Mesendoderm (in vitro differentiated cells): ENCODE measurements at regions not wholly inside any gene's neighbourhood (a gene's known extent, or its start where the extent isn't known, plus 50 kb on each side); places are given as distances from the start of the nearest gene placed in this dataset.

Experiments
- DNase-seq: peaks from one replicate; pipeline ENCODE4 v3.0.0; 2013
- H2AK5ac ChIP-seq: 2 replicates; pipeline ENCODE4 v1.6.1; 2013; ENCODE audit warnings: low read length, inconsistent platforms
- H2BK120ac ChIP-seq: 2 replicates; pipeline ENCODE4 v1.6.1; 2013; ENCODE audit warnings: low read depth, mild to moderate bottlenecking, low read length, moderate library complexity, mixed read lengths
- H2BK15ac ChIP-seq: replicated peaks from 2 replicates; pipeline ENCODE4 v1.6.1; 2013; ENCODE audit warnings: low read depth, mild to moderate bottlenecking, moderate library complexity
- H2BK5ac ChIP-seq: 2 replicates; pipeline ENCODE4 v1.6.1; 2013; ENCODE audit warnings: low read length, inconsistent platforms
- H3K18ac ChIP-seq: 2 replicates; pipeline ENCODE4 v1.6.1; 2013; ENCODE audit warnings: mild to moderate bottlenecking, low read length, mixed read lengths
- H3K23ac ChIP-seq: one replicate; pipeline ENCODE4 v1.6.1; 2013; ENCODE audit warnings: low read length
- H3K27ac ChIP-seq: 2 replicates; pipeline ENCODE4 v1.5.1; 2013; ENCODE audit warnings: low read depth, mild to moderate bottlenecking, inconsistent platforms, low read length, moderate library complexity
- H3K27me3 ChIP-seq: 2 replicates; pipeline ENCODE4 v1.6.1; 2013; ENCODE audit warnings: low read length, control low read depth, mild to moderate bottlenecking, inconsistent platforms; ENCODE audit not compliant: insufficient read depth, poor library complexity
- H3K36me3 ChIP-seq: 2 replicates; pipeline ENCODE4 v1.6.1; 2013; ENCODE audit warnings: low read length, inconsistent platforms; ENCODE audit not compliant: control insufficient read depth, insufficient read depth
- H3K4ac ChIP-seq: one replicate; pipeline ENCODE4 v1.6.1; 2013; ENCODE audit warnings: low read depth, mild to moderate bottlenecking, low read length, moderate library complexity
- H3K4me1 ChIP-seq: 2 replicates; pipeline ENCODE4 v1.6.1; 2013; ENCODE audit warnings: low read depth, low read length, inconsistent platforms; ENCODE audit not compliant: control insufficient read depth
- H3K4me2 ChIP-seq: 2 replicates; pipeline ENCODE4 v1.6.1; 2013; ENCODE audit warnings: low read length
- H3K4me3 ChIP-seq: 2 replicates; pipeline ENCODE4 v1.5.1; 2013; ENCODE audit warnings: mild to moderate bottlenecking, low read length
- H3K56ac ChIP-seq: one replicate; pipeline ENCODE4 v1.6.1; 2013; ENCODE audit warnings: low read length
- H3K79me1 ChIP-seq: 2 replicates; pipeline ENCODE4 v1.6.1; 2013; ENCODE audit warnings: low read length, inconsistent platforms
- H3K79me2 ChIP-seq: 2 replicates; pipeline ENCODE4 v1.6.1; 2013; ENCODE audit warnings: mild to moderate bottlenecking, low read length; ENCODE audit not compliant: control insufficient read depth, insufficient read depth
- H3K9ac ChIP-seq: 2 replicates; pipeline ENCODE4 v1.6.1; 2013; ENCODE audit warnings: low read length, inconsistent platforms
- H4K5ac ChIP-seq: one replicate; pipeline ENCODE4 v1.6.1; 2013; ENCODE audit warnings: low read length
- H4K8ac ChIP-seq: one replicate; pipeline ENCODE4 v1.6.1; 2013; ENCODE audit warnings: low read depth, mild to moderate bottlenecking, control low read depth, low read length, moderate library complexity
- WGBS: extraction: QIAGEN DNeasy Blood & Tissue Kit; methylation state at CpG from one replicate; pipeline ENCODE4 v1.1.7; 2013; ENCODE audit warnings: low lambda C conversion rate, missing lambda C conversion rate; ENCODE audit not compliant: insufficient coverage; ENCODE audit errors: extremely low coverage; 5-methylcytosine and 5-hydroxymethylcytosine counted together

- Histone ChIP-seq H2AK5ac (no peak overlapping the region), H3K79me1 (no peaks in the 10 kb centered on the region), H4K8ac (no peak overlapping the region), H2BK15ac (no peak overlapping the region), H3K18ac (no peak overlapping the region), H3K4me3 (no peak overlapping the region), H3K9ac (no peak overlapping the region), H3K79me2 (no peaks in the 10 kb centered on the region), H3K4me2 (no peak overlapping the region), H2BK120ac (no peak overlapping the region), H3K56ac (no peak overlapping the region), H3K27ac (no peak overlapping the region), H2BK5ac (no peak overlapping the region), H3K4ac (no peak overlapping the region), H3K36me3 (no peaks in the 10 kb centered on the region), H3K23ac (no peak overlapping the region), H4K5ac (no peak overlapping the region), H3K27me3 (no peaks in the 10 kb centered on the region), H3K4me1 (no peaks in the 10 kb centered on the region)
- DNase-seq, result no peak
- no CpG with 5 or more reads among the region's 2 CpGs for WGBS
Measured at GRCh38 chr16:65195998-65196397, 74.1 kb upstream of the CDH11 start.

- Histone ChIP-seq H3K18ac (no peak overlapping the region), H3K27me3 (no peaks in the 10 kb centered on the region), H2BK5ac (no peak overlapping the region), H3K27ac (no peak overlapping the region), H3K9ac (no peak overlapping the region), H4K5ac (no peak overlapping the region), H3K36me3 (no peaks in the 10 kb centered on the region), H3K23ac (no peak overlapping the region), H3K4me1 (no peaks in the 10 kb centered on the region), H2BK120ac (no peak overlapping the region), H3K79me2 (no peaks in the 10 kb centered on the region), H4K8ac (no peak overlapping the region), H2AK5ac (no peak overlapping the region), H3K56ac (no peak overlapping the region), H3K4me2 (no peak overlapping the region), H3K4me3 (no peak overlapping the region), H3K79me1 (no peaks in the 10 kb centered on the region), H2BK15ac (no peak overlapping the region), H3K4ac (no peak overlapping the region)
- DNase-seq, result no peak
- WGBS, result no CpG with 5 or more reads among the region's 3 CpGs
Measured at GRCh38 chr16:65185241-65185778, 63.4 kb upstream of the CDH11 start.

- Histone ChIP-seq H3K4ac (no peak overlapping the region), H3K4me1 (no peaks in the 10 kb centered on the region), H4K5ac (no peak overlapping the region), H3K23ac (no peak overlapping the region), H2BK15ac (no peak overlapping the region), H2BK5ac (no peak overlapping the region), H3K56ac (no peak overlapping the region), H3K27ac (no peak overlapping the region), H3K9ac (no peak overlapping the region), H3K4me3 (no peak overlapping the region), H3K18ac (no peak overlapping the region), H2AK5ac (no peak overlapping the region), H3K4me2 (no peak overlapping the region), H2BK120ac (no peak overlapping the region), H3K79me2 (no peaks in the 10 kb centered on the region), H3K79me1 (no peaks in the 10 kb centered on the region), H4K8ac (no peak overlapping the region), H3K36me3 (no peaks in the 10 kb centered on the region), H3K27me3 (no peaks in the 10 kb centered on the region)
- no peak for DNase-seq
- WGBS, result no CpG with 5 or more reads among the region's 4 CpGs
Measured at GRCh38 chr16:65181071-65181561, 59.3 kb upstream of the CDH11 start.

GRCh38 chr16:65178151-65178550 lies 56.3 kb upstream of the CDH11 start:
- no peaks in the 10 kb centered on the region for H3K27me3 ChIP-seq
- no peak overlapping the region for H2BK15ac ChIP-seq
- H3K79me1 ChIP-seq, result no peaks in the 10 kb centered on the region
- H3K23ac ChIP-seq, result no peak overlapping the region
- H3K18ac ChIP-seq, result no peak overlapping the region
- H4K8ac ChIP-seq, result no peak overlapping the region
- H2BK5ac ChIP-seq, result no peak overlapping the region
- no peak for DNase-seq
- no peak overlapping the region for H2BK120ac ChIP-seq
- no peak overlapping the region for H3K4me3 ChIP-seq
- H3K4ac ChIP-seq, result no peak overlapping the region
- no peak overlapping the region for H3K9ac ChIP-seq
- no CpG with 5 or more reads among the region's 4 CpGs for WGBS
- H4K5ac ChIP-seq, result no peak overlapping the region
- H3K4me2 ChIP-seq, result no peak overlapping the region
- no peaks in the 10 kb centered on the region for H3K4me1 ChIP-seq
- H3K56ac ChIP-seq, result no peak overlapping the region
- no peak overlapping the region for H2AK5ac ChIP-seq
- no peak overlapping the region for H3K27ac ChIP-seq
- H3K36me3 ChIP-seq, result no peaks in the 10 kb centered on the region
- H3K79me2 ChIP-seq, result no peaks in the 10 kb centered on the region

- Histone ChIP-seq H4K8ac (no peak overlapping the region), H2BK120ac (no peak overlapping the region), H3K4me3 (no peak overlapping the region), H3K23ac (no peak overlapping the region), H3K36me3 (no peaks in the 10 kb centered on the region), H2BK5ac (no peak overlapping the region), H2AK5ac (no peak overlapping the region), H3K79me2 (no peaks in the 10 kb centered on the region), H3K27me3 (no peaks in the 10 kb centered on the region), H3K4me2 (no peak overlapping the region), H3K18ac (no peak overlapping the region), H3K56ac (no peak overlapping the region), H2BK15ac (no peak overlapping the region), H3K79me1 (no peaks in the 10 kb centered on the region), H4K5ac (no peak overlapping the region), H3K27ac (no peak overlapping the region), H3K9ac (no peak overlapping the region), H3K4ac (no peak overlapping the region), H3K4me1 (no peaks in the 10 kb centered on the region)
- WGBS, result no CpG with 5 or more reads among the region's 6 CpGs
- no peak for DNase-seq
Measured at GRCh38 chr16:65176603-65177002, 54.7 kb upstream of the CDH11 start.

- Histone ChIP-seq H3K9ac (no peak overlapping the region), H3K27ac (no peak overlapping the region), H2BK15ac (no peak overlapping the region), H2BK5ac (no peak overlapping the region), H3K18ac (no peak overlapping the region), H4K5ac (no peak overlapping the region), H3K4me1 (no peaks in the 10 kb centered on the region), H3K79me1 (no peaks in the 10 kb centered on the region), H3K4me3 (no peak overlapping the region), H3K36me3 (no peaks in the 10 kb centered on the region), H2AK5ac (no peak overlapping the region), H2BK120ac (no peak overlapping the region), H4K8ac (no peak overlapping the region), H3K4me2 (no peak overlapping the region), H3K23ac (no peak overlapping the region), H3K27me3 (no peaks in the 10 kb centered on the region), H3K56ac (no peak overlapping the region), H3K4ac (no peak overlapping the region), H3K79me2 (no peaks in the 10 kb centered on the region)
- no CpG with 5 or more reads among the region's 2 CpGs for WGBS
- no peak for DNase-seq
Measured at GRCh38 chr16:65172356-65172755, 50.5 kb upstream of the CDH11 start.
